C4-2B (cell line): ENCODE measurements at regions not wholly inside any gene's neighbourhood (a gene's known extent, or its start where the extent isn't known, plus 50 kb on each side); places are given as distances from the start of the nearest gene placed in this dataset.

Source experiments
- ZFX ChIP-seq: fragments of 450-650 bp; IDR thresholded peaks from 2 replicates; pipeline ENCODE4 v1.6.1; 2017
- TF ChIP-seq, protein P1 (sequence below): fragments of 450-650 bp; conservative IDR thresholded peaks from 2 replicates; pipeline ENCODE4 v1.5.1; 2017; ENCODE audit warnings: mild to moderate bottlenecking

DNA sequence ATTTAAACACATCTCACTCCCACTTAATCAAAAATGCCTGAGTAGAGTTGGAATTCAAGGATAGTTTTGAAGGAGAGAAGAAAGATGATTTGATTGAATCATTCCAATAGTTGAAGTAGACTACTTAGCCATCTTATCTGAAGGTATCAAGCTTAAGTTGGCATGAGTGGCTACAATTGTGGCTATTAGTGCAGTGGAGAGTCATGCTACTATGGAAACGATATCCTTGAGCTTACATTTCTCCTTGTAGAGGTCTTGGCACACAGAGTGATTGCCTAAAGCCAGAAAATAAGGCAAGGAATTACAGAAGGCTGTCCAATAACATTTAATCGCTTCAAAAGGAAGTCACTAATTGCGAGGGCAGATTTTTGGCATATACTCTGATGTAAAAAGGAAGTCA, 1022.7 kb downstream of the IGSF11 start:
- TF ChIP-seq, protein P1, sequence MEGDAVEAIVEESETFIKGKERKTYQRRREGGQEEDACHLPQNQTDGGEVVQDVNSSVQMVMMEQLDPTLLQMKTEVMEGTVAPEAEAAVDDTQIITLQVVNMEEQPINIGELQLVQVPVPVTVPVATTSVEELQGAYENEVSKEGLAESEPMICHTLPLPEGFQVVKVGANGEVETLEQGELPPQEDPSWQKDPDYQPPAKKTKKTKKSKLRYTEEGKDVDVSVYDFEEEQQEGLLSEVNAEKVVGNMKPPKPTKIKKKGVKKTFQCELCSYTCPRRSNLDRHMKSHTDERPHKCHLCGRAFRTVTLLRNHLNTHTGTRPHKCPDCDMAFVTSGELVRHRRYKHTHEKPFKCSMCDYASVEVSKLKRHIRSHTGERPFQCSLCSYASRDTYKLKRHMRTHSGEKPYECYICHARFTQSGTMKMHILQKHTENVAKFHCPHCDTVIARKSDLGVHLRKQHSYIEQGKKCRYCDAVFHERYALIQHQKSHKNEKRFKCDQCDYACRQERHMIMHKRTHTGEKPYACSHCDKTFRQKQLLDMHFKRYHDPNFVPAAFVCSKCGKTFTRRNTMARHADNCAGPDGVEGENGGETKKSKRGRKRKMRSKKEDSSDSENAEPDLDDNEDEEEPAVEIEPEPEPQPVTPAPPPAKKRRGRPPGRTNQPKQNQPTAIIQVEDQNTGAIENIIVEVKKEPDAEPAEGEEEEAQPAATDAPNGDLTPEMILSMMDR = no peak
- TF ChIP-seq ZFX = no peak
